ENCODE measurements at regions not wholly inside any gene's neighbourhood (a gene's known extent, or its start where the extent isn't known, plus 50 kb on each side); places are given as distances from the start of the nearest gene placed in this dataset.

- ChIA-PET POLR2A (no interaction called here), CTCF (no interaction called here)
- Mint-ChIP-seq H3K27me3 (ENCODE audit: low read depth) (no peaks in the 10 kb centered on the region), H3K4me3 (no peak overlapping the region), H3K36me3 (ENCODE audit: low read depth) (no peaks in the 10 kb centered on the region), H3K9me3 (ENCODE audit: insufficient read depth) (no peaks in the 10 kb centered on the region), H3K4me1 (ENCODE audit: low read depth) (no peaks in the 10 kb centered on the region), H3K27ac (no peak overlapping the region)
- ATAC-seq (no peak), DNase-seq (no peak)
Measured at GRCh38 chr2:149931486-149931885, 343.9 kb upstream of the MMADHC start.

- ChIA-PET POLR2A (no interaction called here), CTCF (no interaction called here)
- H3K9me3 Mint-ChIP-seq (ENCODE audit: insufficient read depth), result no peaks in the 10 kb centered on the region
- DNase-seq (no peak), ATAC-seq (no peak)
- H3K27me3 Mint-ChIP-seq (ENCODE audit: low read depth), result no peaks in the 10 kb centered on the region
- no peaks in the 10 kb centered on the region for H3K36me3 Mint-ChIP-seq (ENCODE audit: low read depth)
- H3K4me3 Mint-ChIP-seq, result no peak overlapping the region
- H3K27ac Mint-ChIP-seq, result no peak overlapping the region
- no peaks in the 10 kb centered on the region for H3K4me1 Mint-ChIP-seq (ENCODE audit: low read depth)
Measured at GRCh38 chr2:149928011-149928410, 340.4 kb upstream of the MMADHC start.

- H3K36me3 Mint-ChIP-seq (ENCODE audit: low read depth), result no peaks in the 10 kb centered on the region
- H3K4me3 Mint-ChIP-seq, result no peak overlapping the region
- H3K4me1 Mint-ChIP-seq (ENCODE audit: low read depth), result no peaks in the 10 kb centered on the region
- DNase-seq (no peak), ATAC-seq (no peak)
- ChIA-PET POLR2A (no interaction called here), CTCF (no interaction called here)
- no peaks in the 10 kb centered on the region for H3K9me3 Mint-ChIP-seq (ENCODE audit: insufficient read depth)
- no peak overlapping the region for H3K27ac Mint-ChIP-seq
- no peaks in the 10 kb centered on the region for H3K27me3 Mint-ChIP-seq (ENCODE audit: low read depth)
Measured at GRCh38 chr2:149926149-149926548, 338.6 kb upstream of the MMADHC start.

- H3K36me3 Mint-ChIP-seq (ENCODE audit: low read depth), result no peaks in the 10 kb centered on the region
- no peak for ATAC-seq
- no peak overlapping the region for H3K4me3 Mint-ChIP-seq
- H3K27ac Mint-ChIP-seq, result no peak overlapping the region
- DNase-seq, result no peak
- ChIA-PET CTCF (no interaction called here), POLR2A (no interaction called here)
- H3K4me1 Mint-ChIP-seq (ENCODE audit: low read depth), result no peaks in the 10 kb centered on the region
- H3K27me3 Mint-ChIP-seq (ENCODE audit: low read depth), result no peaks in the 10 kb centered on the region
- peaks cover 7% of the 10 kb centered on the region for H3K9me3 Mint-ChIP-seq (ENCODE audit: insufficient read depth)
Measured at GRCh38 chr2:149924549-149925213, 337.1 kb upstream of the MMADHC start.

GRCh38 chr2:149924028-149924427 lies 336.5 kb upstream of the MMADHC start:
- H3K27me3 Mint-ChIP-seq (ENCODE audit: low read depth), result no peaks in the 10 kb centered on the region
- ATAC-seq (no peak), DNase-seq (no peak)
- CTCF ChIA-PET, result no interaction called here
- H3K4me1 Mint-ChIP-seq (ENCODE audit: low read depth), result no peaks in the 10 kb centered on the region
- POLR2A ChIA-PET, result no interaction called here
- no peak overlapping the region for H3K27ac Mint-ChIP-seq
- H3K36me3 Mint-ChIP-seq (ENCODE audit: low read depth), result no peaks in the 10 kb centered on the region
- H3K9me3 Mint-ChIP-seq (ENCODE audit: insufficient read depth), result peaks cover 7% of the 10 kb centered on the region
- H3K4me3 Mint-ChIP-seq, result no peak overlapping the region

GRCh38 chr2:149921911-149922616 lies 334.5 kb upstream of the MMADHC start:
- DNase-seq, result no peak
- Mint-ChIP-seq H3K9me3 (ENCODE audit: insufficient read depth) (peaks cover 7% of the 10 kb centered on the region), H3K4me3 (no peak overlapping the region), H3K36me3 (ENCODE audit: low read depth) (no peaks in the 10 kb centered on the region), H3K4me1 (ENCODE audit: low read depth) (no peaks in the 10 kb centered on the region), H3K27ac (no peak overlapping the region), H3K27me3 (ENCODE audit: low read depth) (no peaks in the 10 kb centered on the region)
- no peak for ATAC-seq
- CTCF ChIA-PET, result no interaction called here
- POLR2A ChIA-PET, result no interaction called here

GRCh38 chr2:149920389-149920788 lies 332.8 kb upstream of the MMADHC start:
- ATAC-seq (no peak), DNase-seq (no peak)
- Mint-ChIP-seq H3K4me3 (no peak overlapping the region), H3K4me1 (ENCODE audit: low read depth) (no peaks in the 10 kb centered on the region), H3K27me3 (ENCODE audit: low read depth) (no peaks in the 10 kb centered on the region), H3K27ac (no peak overlapping the region), H3K36me3 (ENCODE audit: low read depth) (no peaks in the 10 kb centered on the region), H3K9me3 (ENCODE audit: insufficient read depth) (peaks cover 7% of the 10 kb centered on the region)
- ChIA-PET CTCF (no interaction called here), POLR2A (no interaction called here)

GRCh38 chr2:149915151-149915550 lies 327.6 kb upstream of the MMADHC start:
- no peak for ATAC-seq
- Mint-ChIP-seq H3K36me3 (ENCODE audit: low read depth) (no peaks in the 10 kb centered on the region), H3K4me1 (ENCODE audit: low read depth) (no peaks in the 10 kb centered on the region), H3K27ac (no peak overlapping the region), H3K27me3 (ENCODE audit: low read depth) (no peaks in the 10 kb centered on the region), H3K4me3 (no peak overlapping the region), H3K9me3 (ENCODE audit: insufficient read depth) (peaks cover 9% of the 10 kb centered on the region)
- no peak for DNase-seq
- POLR2A ChIA-PET, result no interaction called here
- CTCF ChIA-PET, result no interaction called here

GRCh38 chr2:149908726-149909683 lies 321.4 kb upstream of the MMADHC start:
- no peak overlapping the region for H3K27ac Mint-ChIP-seq
- no peak overlapping the region for H3K4me3 Mint-ChIP-seq
- no peaks in the 10 kb centered on the region for H3K36me3 Mint-ChIP-seq (ENCODE audit: low read depth)
- CTCF ChIA-PET, result no interaction called here
- H3K9me3 Mint-ChIP-seq (ENCODE audit: insufficient read depth), result peaks cover 6% of the 10 kb centered on the region
- no peaks in the 10 kb centered on the region for H3K4me1 Mint-ChIP-seq (ENCODE audit: low read depth)
- DNase-seq (no peak), ATAC-seq (no peak)
- H3K27me3 Mint-ChIP-seq (ENCODE audit: low read depth), result no peaks in the 10 kb centered on the region
- POLR2A ChIA-PET, result interaction anchor here (0.6 kb wide), 1 partner anchor 500 kb away, joined by 4 read pairs; no protein-coding TSS in a partner anchor

GRCh38 chr2:149906886-149907285 lies 319.3 kb upstream of the MMADHC start:
- no peaks in the 10 kb centered on the region for H3K36me3 Mint-ChIP-seq (ENCODE audit: low read depth)
- ATAC-seq (no peak), DNase-seq (no peak)
- ChIA-PET POLR2A (no interaction called here), CTCF (no interaction called here)
- no peaks in the 10 kb centered on the region for H3K27me3 Mint-ChIP-seq (ENCODE audit: low read depth)
- no peak overlapping the region for H3K4me3 Mint-ChIP-seq
- H3K9me3 Mint-ChIP-seq (ENCODE audit: insufficient read depth), result peaks cover 6% of the 10 kb centered on the region
- H3K27ac Mint-ChIP-seq, result no peak overlapping the region
- H3K4me1 Mint-ChIP-seq (ENCODE audit: low read depth), result no peaks in the 10 kb centered on the region

GRCh38 chr2:149904352-149905175 lies 317.0 kb upstream of the MMADHC start:
- no peak overlapping the region for H3K4me3 Mint-ChIP-seq
- no peaks in the 10 kb centered on the region for H3K9me3 Mint-ChIP-seq (ENCODE audit: insufficient read depth)
- ATAC-seq, result no peak
- H3K4me1 Mint-ChIP-seq (ENCODE audit: low read depth), result no peaks in the 10 kb centered on the region
- DNase-seq, result no peak
- no peaks in the 10 kb centered on the region for H3K27me3 Mint-ChIP-seq (ENCODE audit: low read depth)
- CTCF ChIA-PET, result no interaction called here
- H3K36me3 Mint-ChIP-seq (ENCODE audit: low read depth), result no peaks in the 10 kb centered on the region
- POLR2A ChIA-PET, result no interaction called here
- H3K27ac Mint-ChIP-seq, result no peak overlapping the region
